ENCODE measurements at regions not wholly inside any gene's neighbourhood (a gene's known extent, or its start where the extent isn't known, plus 50 kb on each side); places are given as distances from the start of the nearest gene placed in this dataset.

DNA sequence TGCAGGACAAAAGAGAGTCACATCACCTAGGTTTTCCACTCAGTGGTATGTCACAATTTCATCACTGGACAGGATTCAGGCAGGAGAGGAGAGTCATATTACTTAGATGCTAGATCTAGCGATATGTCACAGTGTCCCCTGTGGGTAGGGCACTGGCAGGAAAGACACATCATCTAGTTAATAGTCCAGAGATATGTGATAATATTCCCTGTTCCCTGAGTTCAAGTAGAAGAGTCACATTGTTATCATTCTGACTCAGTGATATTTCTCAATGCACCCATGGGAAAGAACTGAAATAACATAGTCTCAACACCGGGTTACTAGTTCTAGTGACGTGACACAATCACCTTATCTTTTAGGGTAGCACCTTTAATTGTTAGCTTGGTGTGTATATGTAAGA is 944.0 kb upstream of the TSPY4 start:
- DNase-seq, result no peak

DNA sequence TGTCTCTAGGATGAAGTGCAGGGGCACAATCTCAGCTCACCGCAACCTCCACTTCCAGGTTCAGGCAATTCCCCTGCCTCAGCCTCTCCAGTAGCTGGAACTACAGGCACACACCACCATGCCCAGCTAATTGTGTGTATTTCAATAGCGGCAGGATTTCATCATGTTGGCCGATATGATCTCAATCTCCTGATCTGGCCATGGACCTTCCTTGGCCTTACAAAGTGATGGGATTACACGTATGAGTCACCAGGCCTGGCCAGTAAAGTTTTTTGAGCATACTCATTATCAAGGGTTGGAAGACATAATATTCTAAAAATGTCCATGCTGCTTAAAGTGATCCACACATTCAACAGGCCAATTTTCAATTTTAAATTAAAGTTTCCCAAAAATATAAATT is 914.4 kb upstream of the TSPY4 start:
- no peak for DNase-seq

DNA sequence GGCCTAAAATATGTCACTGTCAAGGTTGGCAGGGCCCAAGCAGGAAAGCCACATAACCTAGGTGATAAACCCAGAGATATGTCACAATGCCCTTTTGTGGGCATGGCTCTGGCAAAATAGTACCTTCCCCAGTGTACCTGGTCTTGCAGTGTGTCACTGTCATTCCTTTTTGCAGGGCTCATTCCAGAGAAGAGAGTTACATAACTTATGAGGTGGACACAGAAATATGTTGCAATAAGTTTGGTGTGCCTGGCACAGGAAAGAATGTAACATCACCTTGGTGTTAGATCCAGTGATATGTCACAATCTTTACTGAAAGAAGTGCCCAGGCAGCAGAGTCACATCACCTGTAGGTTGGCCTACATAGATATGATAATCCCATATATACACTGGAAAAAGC is 910.8 kb upstream of the TSPY4 start:
- no peak for DNase-seq

DNA sequence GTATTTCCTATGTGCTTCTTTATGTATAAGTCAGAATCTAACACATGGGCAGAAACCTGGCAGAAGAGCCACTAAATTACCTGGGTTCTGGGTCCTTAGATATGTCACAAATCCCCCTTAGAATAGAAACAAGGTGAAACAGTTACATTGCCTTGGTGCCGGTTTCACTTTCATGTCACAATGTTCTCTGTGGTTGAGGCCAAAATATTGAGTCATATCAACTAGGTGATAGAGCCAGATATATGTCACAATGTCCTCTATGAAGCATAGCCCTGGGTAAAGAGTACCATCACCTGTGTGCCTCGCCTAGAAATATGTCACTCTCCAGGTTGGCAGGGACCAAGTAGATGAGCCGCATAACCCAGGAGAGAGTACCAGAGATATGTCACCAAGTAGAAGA is 899.8 kb upstream of the TSPY4 start:
- DNase-seq, result no peak

DNA sequence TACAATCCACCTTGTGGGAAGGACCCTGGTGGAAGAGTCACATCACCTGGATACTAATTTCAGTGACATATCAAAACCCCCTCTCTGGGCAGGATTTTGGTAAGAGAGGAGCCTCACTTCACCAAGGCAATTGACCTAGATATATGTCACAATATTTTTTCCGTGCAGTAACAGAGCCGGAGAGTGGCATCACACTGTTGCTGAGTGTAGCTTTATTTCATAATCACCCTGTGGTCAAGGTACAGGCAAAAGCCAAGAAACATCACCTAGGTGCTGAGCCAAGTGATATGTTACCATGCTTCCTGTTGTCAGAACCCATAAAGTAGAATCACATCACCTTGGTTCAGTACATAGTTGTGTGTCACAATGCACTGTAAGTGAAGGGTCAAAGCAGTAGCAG is 895.2 kb upstream of the TSPY4 start:
- DNase-seq, result no peak

DNA sequence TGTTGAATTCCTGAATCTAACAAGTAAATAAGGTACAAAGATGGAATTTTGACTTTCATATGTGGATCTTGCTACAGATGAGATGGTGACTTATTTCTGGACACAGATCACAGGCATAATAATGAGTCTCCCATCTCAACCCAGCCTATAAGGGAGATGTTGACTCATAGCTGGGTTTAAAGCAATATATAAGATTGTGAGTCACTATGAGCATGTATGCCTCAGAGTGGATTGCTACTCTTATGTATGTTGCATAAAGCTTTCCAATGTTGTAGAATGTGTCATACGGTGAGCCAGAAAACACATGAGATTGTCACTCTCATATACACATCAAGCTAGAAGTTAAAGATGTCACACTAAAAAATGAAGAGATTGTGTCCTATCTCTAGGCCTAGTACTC is 884.3 kb upstream of the TSPY4 start:
- no peak for DNase-seq

DNA sequence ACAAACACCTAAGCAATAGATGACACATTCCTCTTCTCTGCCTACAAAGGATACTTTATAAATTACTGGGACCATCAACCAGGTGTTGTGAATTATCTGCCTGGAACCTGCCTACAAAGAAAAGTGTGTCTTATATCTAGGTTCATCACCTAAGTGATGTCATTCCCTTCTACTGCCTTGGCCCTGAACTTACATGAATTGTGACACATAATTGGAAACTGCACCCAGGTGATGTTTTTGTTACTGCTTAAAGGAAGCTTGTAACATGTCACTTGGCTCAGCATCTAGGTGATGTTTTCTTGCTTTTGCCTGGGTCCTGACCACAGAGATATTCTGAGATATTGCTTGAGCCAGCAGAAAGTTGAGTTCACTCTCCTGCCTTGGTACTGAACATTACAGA is 870.5 kb upstream of the TSPY4 start:
- no peak for DNase-seq

DNA sequence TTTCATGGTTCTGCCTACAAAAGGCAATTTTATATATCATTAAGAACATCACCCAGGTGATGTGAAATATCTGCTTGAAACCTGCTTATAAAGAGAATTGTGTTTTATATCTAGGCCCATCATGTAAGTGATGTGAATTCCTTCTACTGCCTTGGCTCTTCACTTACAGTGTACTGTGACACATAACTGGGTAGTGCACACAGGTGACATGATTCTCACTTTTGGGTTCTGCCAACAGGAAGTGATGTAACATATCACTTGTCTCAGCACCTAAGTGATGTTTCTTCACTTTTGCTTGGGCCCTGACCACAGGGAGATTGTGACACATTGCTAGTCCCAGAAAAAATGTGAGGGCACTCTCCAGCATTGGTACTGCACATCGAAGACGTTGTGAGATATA is 867.0 kb upstream of the TSPY4 start:
- no peak for DNase-seq

DNA sequence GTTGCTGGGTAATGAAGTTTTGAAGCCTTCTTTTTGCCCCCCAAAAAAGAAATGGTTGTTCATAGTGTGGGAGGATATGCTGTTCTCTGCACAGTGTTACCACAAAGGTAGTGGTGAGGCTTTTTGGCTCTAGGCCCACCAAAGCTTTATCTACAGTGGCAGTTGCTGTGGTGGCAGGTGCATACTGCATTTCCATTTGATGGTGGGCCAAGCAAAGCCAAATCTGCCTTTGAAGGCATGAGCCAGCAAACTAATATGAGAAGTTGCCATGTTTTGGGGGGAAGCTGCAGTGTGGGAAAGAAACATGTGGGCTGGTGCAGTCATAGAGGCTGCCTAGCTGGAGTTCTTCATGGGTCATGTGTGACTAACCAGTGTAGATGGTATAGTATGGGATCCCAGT is 858.1 kb upstream of the TSPY4 start:
- DNase-seq, result no peak

DNA sequence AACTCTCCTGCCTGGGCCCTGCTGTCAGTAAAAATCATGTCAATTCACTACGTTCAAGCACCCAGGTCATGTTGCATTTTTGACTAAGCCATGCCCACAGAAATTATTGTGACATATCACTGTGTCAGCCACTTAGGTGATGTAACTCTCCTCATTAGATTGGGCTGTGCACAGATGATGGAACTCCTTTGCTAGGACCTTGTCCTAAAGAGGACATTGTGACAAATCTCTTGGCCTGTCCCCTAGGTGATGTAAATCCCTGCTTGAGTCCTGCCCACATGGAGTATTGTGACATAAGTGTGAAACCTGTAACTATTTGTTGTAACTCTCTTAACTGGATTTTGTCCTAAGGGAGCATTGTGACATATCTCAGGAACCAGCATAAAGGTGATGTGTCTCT is 848.3 kb upstream of the TSPY4 start:
- DNase-seq, result no peak

DNA sequence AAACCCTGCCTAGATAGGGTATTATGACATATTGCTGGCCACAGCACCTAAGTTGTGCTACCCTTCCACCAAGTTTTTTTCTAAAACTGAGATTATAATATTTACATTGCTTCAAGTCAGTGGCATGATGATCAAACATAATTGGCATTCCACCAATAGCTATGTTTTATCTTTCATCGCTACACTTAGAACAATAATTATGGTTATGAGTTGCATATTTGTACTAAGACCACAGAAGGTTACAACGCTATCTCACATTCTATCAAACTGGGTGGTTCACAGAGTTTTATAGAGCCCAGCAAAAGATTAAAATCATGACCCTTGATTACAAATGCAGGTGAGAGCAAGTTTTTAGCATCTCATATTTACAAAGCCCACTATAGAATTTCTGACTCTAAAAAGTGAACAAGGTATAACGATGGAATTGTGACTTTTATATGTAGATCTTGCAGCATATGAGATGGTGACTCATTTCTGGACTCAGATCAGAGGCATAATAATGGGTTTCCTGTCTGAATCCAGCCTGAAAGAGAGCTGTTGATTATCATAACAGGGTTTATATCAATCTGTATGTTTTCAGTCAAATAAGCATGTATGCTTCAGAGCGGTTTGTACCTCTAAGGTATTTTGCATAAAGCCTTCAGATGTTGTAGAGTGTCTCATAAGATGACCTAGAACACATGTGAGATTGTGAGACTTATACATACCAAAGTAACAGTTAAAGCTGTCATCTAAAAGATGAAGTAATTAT is 847.2 kb upstream of the TSPY4 start:
- no peak for DNase-seq

DNA sequence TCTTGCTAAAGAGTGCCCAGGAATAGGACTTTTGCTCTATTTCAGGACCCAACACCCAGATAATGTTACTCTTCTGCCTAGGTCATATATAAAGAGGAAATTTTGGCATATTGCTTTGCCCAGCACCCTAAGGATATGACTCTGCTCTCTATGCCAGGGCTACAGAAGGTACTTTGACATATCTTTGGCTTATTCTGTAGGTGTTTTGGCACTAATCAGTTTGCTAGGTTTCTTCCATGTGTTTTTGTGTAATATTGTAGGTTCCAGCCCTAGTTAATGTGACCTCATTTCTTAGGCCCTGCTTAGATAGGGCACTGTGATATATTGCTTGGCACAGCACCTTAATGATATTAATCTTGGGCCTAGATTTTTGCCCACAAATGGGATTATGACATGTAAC is 842.9 kb upstream of the TSPY4 start:
- no peak for DNase-seq

DNA sequence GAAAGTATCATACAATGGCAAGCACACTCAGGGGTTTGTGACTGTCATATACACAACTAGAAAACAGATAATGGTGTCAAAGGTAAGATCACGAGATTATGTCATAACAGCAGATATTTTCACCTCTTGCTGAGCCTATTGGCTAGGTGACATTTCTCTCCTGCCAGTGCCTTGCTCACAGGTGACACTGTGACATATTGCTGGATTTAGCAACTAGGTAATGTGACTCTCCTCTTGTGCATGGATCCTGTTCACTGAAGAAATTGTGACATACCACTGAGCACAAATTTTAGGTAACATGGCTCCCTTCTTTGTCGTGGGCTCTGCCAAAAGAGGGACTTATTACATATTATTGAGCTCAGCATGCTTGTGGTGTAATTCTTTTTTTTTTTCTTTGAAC is 842.0 kb upstream of the TSPY4 start:
- DNase-seq, result no peak

DNA sequence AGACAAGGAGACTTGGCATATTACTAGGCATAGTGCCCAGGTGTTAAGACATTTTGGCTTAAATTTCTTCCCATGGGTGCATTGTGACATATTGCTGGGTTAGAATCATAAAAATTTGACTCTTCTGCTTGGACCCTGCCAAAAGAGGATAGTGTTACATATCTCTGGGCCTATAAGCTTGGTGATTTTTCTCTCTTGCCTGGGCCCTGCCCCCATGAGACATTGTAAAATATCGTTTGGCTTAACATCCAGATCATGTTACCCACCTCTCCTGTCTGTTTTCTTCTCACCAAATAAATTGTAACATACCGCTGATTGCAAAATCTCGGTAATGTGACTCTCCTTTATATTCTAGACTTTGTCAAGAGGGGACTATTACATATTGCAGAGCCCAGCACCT is 836.4 kb upstream of the TSPY4 start:
- DNase-seq, result no peak

DNA sequence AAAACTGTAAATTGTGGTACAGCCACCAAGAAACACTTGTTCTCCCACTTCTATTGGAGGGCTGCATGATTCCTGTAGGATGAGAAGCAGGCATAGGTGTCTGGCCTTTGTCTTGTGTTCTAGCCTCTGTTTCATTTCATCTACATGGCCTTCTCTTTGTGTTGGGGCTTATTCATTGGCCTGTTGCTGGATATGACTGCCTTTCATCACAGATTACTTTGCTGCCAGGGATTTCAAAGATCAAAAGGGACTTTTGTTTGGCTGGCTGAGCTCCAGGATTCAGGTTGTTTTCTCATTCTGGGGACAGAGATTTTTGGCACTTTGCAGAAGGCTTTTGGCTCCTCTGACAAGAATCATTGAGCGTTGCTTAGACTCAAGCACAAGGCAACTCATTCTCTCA is 803.8 kb upstream of the TSPY4 start:
- no peak for DNase-seq

DNA sequence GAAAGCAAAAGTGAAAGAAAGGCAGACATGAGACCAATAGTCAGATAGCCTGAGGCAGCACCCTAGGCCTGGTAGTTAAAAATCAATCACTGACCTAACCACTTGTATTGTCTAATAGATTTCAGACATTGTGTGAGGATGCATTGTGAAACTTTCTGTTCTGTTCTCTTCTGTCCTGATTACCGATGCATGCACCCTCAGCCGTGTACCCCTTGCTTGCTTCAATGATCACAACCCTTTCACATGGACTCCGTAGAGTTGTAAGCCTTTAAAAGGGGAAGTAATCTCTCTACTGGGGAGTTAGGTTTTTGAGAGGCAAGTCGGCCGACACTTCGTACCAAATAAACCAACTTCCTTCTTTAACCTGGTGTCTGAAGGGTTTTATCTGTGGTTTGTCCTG is 801.6 kb upstream of the TSPY4 start:
- peak in 1 of 56 donors; percentile 1 for DNase-seq

DNA sequence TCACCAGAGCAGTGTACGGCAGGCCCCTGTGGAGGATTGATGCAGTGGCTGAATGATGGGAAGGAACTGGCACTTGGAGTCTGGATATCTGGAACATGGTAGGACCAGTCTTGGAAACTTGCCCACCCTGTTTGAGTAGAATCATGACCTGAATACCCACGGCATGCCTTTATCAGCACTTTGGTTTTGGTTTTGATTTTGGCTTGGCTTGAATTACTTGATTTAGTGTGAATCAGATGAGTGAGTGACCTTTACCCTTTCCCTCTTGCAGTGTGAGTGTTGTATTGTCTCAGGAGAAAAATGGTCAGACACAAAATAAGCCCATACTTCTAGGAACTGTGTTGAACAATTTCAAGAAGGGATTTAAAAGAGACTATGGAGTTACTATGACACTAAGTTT is 801.0 kb upstream of the TSPY4 start:
- no peak for DNase-seq

DNA sequence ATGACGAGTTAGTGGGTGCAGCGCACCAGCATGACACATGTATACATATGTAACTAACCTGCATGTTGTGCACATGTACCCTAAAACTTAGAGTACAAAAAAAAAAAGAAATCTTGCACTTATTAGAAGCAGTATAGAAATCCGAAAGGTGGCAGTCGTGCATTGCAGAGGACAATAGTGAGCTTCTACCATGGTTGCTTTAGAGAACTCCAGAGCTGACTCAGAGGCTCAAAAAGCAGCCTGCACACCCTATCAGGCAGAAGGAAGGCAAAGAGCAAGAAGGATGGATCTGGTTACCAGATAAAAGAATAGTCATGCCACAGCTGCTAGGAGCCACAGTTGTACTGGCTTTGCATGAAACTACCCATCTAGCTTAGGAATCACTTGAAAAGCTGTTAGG is 796.0 kb upstream of the TSPY4 start:
- DNase-seq, result peak in 6 of 56 donors; percentile 0 to 2 (median 0)

DNA sequence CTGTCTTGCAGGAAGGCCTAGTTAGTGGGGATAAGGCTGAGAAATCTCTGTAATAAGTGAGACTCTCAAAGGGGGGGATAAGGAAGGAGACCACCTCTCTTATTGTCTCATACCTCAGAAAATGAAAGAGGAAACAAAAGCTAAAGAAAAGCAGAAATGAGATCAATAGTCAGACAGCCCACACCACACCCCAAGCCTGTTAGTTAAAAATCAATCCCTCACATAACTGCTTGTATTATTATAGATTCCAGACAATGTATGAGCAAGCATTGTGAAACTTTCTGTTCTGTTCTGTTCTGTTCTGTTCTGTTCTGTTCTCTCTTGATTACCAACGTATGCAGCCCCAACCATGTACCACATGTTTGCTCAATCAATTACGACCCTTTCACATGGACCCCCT is 792.5 kb upstream of the TSPY4 start:
- no peak for DNase-seq

DNA sequence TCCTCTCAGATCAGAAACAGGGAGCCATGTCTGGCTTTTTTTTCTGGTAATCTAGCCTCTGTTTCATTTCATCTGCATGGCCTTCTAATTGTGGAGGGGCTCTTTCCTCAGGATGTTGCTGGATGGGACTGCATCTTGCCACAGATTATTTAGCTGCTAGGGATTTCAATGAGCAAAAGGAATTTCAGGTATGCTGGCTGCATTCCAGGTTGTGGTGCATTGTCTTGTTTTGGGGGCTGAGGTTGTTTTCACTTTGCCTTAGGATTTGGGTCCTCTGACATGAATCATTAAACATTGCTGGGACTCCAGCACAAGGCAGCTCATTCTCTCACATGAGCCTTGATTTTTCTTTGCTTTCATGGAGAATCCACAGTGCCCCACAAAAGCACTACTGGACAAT is 789.3 kb upstream of the TSPY4 start:
- no peak for DNase-seq

DNA sequence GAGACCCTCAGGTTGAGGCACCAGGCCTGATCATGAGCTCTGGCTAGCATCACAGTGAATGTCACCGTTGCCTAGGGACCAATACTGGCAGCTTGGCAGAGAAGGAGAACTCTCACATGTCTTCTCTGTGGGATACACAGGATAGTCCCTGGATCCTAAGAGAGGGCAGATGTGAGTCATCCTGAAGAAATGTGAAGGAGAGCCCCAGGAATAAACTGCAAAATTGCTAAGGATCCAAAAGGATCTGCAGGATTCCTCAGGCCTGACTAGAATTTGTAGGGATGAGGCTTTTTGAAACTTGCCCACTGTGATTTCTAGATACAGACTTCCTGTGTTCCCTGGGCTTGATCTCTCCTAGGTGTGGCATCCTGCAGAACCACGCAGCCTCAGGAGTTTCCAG is 785.9 kb upstream of the TSPY4 start:
- DNase-seq, result no peak

DNA sequence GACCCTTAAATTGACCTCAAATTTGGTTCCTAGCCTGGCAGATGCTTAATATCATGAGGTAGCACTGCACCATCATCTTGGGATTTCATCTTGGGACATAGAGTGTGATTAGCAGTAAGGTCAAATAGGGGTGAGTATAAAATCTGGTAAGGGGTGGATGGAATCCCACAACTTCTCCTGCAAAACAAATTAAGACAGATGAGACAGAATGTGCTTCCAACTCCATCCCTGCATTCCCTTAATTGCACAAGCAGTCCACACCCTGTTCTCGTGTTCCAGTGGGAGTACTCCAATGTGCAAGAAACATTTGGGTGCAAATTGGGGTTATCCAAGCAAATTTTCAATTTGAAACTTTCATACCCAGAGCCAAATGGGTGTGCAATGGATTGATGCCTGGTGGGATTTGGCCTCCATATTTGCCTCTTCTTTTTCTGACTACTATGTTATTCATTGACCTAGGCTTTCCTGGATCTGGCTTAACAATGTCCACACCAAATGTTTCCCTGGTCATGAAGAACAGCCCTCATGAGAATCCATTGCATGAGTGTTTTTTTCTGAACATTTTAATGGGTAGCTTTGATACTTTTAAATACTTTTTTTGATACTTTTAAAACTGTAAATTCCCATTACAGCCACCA is 785.0 kb upstream of the TSPY4 start:
- DNase-seq, result no peak

DNA sequence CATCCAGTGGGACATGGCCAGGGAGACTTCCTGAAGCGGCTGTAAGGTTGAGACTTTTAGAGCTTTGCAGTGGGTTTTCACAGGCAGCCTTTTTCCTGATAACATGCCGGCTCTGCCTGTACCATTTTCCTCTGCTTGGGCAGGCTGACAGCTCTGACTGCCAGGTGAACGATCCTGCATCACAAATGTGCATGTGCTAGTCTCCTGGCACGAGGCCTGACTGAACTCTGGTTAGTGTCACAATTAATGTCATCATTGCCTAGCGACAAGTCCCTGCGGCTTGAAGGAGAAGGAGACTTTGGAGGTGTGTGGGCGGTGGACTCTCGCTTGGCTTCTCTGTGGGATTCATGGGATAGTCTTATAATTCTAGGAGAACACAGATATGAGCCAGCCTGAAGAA is 783.6 kb upstream of the TSPY4 start:
- DNase-seq, result no peak

DNA sequence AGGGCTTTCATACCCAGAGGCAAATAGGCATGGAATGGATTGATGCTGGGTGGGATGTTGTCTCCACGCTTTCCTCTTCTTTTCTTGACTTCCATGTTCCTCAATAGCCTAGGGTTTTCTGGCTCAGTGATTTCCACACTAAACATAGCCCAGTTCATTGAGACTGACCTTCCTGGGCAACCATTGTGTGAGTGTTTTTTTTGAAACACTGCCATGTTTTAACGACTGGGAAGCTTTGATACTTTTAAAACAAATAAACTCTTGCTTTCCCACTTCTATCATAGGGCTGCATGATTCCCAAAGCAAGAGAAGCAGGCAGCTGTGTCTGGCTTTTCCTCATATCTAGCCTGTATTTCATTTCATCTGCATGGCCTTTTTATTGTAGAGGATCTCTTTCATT is 775.9 kb upstream of the TSPY4 start:
- DNase-seq, result no peak

Data from nucleus accumbens (tissue), 56 donors.